PFSK-1 (cell line): ENCODE measurements at regions not wholly inside any gene's neighbourhood (a gene's known extent, or its start where the extent isn't known, plus 50 kb on each side); places are given as distances from the start of the nearest gene placed in this dataset.

Experiments used
- FOXP2 ChIP-seq: optimal IDR thresholded peaks from 2 replicates; pipeline ENCODE3; 2011; ENCODE audit warnings: borderline replicate concordance, control low read depth, inconsistent platforms; ENCODE audit not compliant: insufficient read depth; ENCODE audit errors: extremely low read length, extremely low read depth
- POLR2AphosphoS5 ChIP-seq: IDR thresholded peaks from 2 replicates; pipeline ENCODE4 v1.6.1; 2012; ENCODE audit warnings: low read depth, mild to moderate bottlenecking, control low read depth, low read length, moderate library complexity
- SIN3A ChIP-seq: IDR thresholded peaks from 2 replicates; pipeline ENCODE4 v1.6.1; 2012; ENCODE audit warnings: mild to moderate bottlenecking, low read length, moderate library complexity, borderline replicate concordance; ENCODE audit not compliant: insufficient read depth
- TAF1 ChIP-seq: IDR thresholded peaks from 2 replicates; pipeline ENCODE4 v1.6.1; 2012; ENCODE audit warnings: low read length, control low read depth, borderline replicate concordance; ENCODE audit not compliant: insufficient read depth
- TF ChIP-seq, protein P1 (sequence below), 2 experiments: IDR thresholded peaks; 2 replicates each; pipeline versions ENCODE4 v1.6.1 to v1.8.0; 2011 to 2012; ENCODE audit warnings: low read depth in 2 of 2, low read length in 2 of 2, control low read depth in 1 of 2, inconsistent platforms in 1 of 2, mild to moderate bottlenecking in 1 of 2, moderate library complexity in 1 of 2; ENCODE audit not compliant: insufficient read depth in 1 of 2

DNA sequence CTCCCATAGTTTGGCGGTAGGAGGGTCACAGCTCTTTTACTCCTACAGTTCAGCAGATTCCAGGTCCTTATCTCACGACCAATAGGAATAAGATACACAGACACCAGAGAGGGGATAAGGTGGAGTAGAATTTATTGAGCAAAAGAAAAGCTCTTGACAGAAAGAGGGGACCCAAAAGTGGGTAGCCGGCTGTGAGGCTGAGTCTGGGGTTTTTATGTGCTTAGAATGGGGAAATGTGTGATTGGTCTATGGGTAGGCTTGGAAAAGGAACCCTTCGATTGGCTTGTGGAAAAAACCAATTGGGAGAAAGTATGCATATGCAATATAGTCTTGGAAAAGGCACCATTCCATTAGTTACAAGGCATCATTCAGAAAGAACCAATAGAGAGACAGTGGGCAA lies 1356.9 kb upstream of the SPRY2 start:
- no peak for TF ChIP-seq SIN3A
- TF ChIP-seq POLR2AphosphoS5, result no peak
- TF ChIP-seq, protein P1, sequence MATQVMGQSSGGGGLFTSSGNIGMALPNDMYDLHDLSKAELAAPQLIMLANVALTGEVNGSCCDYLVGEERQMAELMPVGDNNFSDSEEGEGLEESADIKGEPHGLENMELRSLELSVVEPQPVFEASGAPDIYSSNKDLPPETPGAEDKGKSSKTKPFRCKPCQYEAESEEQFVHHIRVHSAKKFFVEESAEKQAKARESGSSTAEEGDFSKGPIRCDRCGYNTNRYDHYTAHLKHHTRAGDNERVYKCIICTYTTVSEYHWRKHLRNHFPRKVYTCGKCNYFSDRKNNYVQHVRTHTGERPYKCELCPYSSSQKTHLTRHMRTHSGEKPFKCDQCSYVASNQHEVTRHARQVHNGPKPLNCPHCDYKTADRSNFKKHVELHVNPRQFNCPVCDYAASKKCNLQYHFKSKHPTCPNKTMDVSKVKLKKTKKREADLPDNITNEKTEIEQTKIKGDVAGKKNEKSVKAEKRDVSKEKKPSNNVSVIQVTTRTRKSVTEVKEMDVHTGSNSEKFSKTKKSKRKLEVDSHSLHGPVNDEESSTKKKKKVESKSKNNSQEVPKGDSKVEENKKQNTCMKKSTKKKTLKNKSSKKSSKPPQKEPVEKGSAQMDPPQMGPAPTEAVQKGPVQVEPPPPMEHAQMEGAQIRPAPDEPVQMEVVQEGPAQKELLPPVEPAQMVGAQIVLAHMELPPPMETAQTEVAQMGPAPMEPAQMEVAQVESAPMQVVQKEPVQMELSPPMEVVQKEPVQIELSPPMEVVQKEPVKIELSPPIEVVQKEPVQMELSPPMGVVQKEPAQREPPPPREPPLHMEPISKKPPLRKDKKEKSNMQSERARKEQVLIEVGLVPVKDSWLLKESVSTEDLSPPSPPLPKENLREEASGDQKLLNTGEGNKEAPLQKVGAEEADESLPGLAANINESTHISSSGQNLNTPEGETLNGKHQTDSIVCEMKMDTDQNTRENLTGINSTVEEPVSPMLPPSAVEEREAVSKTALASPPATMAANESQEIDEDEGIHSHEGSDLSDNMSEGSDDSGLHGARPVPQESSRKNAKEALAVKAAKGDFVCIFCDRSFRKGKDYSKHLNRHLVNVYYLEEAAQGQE (IDR thresholded peaks at IDR 0.05; ENCODE audit: insufficient read depth in 1 of 2, low read depth in 2 of 2, low read length in 2 of 2), result no peak
- no peak for TF ChIP-seq TAF1
- no peak for TF ChIP-seq FOXP2
